GM18909 (cell line): ENCODE measurements at regions not wholly inside any gene's neighbourhood (a gene's known extent, or its start where the extent isn't known, plus 50 kb on each side); places are given as distances from the start of the nearest gene placed in this dataset.
"Not testable (repeated sequence)": the region's sequence is repeated elsewhere in the genome, so short reads cannot be mapped to it uniquely, and the experiment has no call there.

Experiments used
- ATAC-seq: cut with Tn5 transposase; IDR thresholded peaks from one replicate; pipeline ENCODE4 v1.9.1; 2021; ENCODE audit warnings: mild to moderate bottlenecking; ENCODE audit not compliant: unreplicated experiment, poor library complexity

DNA sequence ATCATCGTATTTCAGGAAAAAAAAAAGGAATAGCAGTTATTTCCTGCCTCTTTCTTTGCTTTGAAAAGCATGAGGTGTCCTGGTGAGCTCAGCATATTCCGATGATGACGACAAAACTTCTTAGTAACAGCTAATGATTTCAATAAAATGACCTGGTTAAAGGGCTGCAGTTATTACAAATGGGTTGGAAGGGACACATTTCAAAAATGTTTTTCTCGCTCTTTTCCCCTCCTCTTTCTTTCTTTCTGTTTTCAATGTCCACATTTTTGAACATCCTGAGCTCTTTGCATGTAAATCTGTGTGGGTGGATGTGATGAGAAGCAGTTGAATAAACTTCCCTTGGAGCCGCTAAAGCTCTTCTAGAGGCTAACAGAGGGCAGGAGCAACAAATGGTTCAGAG is 186.8 kb upstream of the SLC27A6 start:
- no peak for ATAC-seq

DNA sequence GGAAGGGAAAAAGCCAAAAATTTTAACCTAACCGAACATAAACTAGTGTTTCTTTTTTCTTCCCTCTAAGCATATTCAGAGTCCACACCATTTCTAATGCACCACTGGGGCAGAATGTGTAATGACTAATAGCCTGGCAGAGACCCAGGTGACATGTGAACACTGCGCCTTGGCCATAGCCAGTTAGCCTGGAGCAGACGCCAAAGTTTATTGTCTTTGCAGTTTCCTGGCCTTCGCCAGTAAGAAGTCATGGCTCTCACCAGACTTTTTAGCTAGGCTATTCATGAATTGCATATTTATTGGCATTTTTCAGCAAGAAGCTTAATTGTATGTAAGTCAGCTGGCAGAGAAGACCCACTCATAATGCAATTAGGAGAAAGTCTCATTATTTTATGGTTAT is 182.8 kb upstream of the SLC27A6 start:
- no peak for ATAC-seq

- no peak for ATAC-seq
These were observed 180.6 kb upstream of the SLC27A6 start for GRCh38 chr5:128784726-128785125.

DNA sequence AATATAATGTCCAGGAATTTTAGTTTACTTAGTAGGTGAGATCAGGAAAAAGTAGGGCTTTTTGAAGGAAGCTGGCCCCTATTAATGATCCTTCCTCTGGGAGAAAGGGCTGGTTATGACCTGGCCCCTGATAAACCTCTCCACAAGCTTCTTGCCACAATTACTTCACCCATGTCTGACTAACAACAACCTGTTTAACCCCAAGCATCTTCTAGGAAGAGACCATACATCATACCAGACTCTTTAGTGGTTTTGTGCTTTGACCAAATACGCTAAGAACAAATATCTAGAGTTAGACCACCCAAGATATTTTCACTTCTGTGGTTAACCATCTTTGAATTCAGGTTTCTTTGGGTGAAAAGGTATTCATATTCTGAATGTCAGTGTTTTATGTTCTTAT is 174.0 kb upstream of the SLC27A6 start:
- no peak for ATAC-seq

- no peak for ATAC-seq
These were observed 168.8 kb upstream of the SLC27A6 start for GRCh38 chr5:128796506-128796905.

- no peak for ATAC-seq
These were observed 166.4 kb upstream of the SLC27A6 start for GRCh38 chr5:128798871-128799270.

GRCh38 chr5:128799945-128800344 is 165.3 kb upstream of the SLC27A6 start:
- no peak for ATAC-seq

- no peak for ATAC-seq
These were observed 164.9 kb upstream of the SLC27A6 start for GRCh38 chr5:128800377-128800776.

- ATAC-seq: no peak
These were observed 151.8 kb upstream of the SLC27A6 start for GRCh38 chr5:128813317-128814070.

- ATAC-seq: no peak
These were observed 150.1 kb upstream of the SLC27A6 start for GRCh38 chr5:128815201-128815600.

GRCh38 chr5:128825826-128826225 is 139.5 kb upstream of the SLC27A6 start:
- no peak for ATAC-seq

DNA sequence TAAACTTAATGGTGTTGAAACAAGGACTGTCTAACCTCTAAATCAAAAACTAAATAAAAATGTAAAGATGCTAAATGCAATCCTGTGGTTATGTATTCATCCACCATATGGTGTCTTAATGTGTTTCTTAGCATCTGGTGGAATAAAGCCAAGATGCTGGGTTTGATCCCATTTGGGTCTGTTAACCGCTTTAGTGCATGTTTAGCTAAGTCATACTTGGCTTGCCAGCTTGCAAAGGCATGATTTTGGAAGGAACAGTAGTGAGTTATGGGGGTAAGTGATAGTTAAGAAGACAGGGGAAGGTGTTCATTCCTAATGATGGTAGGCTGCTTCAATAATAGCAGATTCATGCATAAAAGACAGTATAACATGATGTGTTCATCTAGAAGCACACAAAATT is 139.0 kb upstream of the SLC27A6 start:
- no peak for ATAC-seq

- no peak for ATAC-seq
These were observed 128.7 kb upstream of the SLC27A6 start for GRCh38 chr5:128836571-128836970.

DNA sequence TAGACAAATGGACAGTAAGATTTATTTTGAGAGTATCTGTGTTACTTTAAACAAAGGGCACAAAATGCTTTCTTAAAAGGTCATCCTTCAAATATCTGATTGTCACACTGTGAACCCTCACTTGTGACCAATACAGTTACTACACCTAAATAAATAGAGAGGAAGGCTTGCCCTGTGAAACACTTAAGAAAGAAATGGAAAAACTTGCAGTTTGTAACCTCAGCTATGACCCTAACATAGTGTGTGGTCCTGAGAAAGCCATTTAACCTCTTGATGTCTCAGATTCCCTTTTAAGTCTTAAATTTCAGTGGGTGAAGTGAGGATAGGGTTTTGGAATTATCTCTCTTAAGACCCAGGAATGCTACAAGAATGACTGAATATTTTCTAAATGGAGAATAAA is 126.7 kb upstream of the SLC27A6 start:
- no peak for ATAC-seq

GRCh38 chr5:128842241-128842640 is 123.0 kb upstream of the SLC27A6 start:
- ATAC-seq: no peak

GRCh38 chr5:128844354-128844923 is 120.8 kb upstream of the SLC27A6 start:
- ATAC-seq: no peak

- ATAC-seq: no peak
These were observed 115.2 kb upstream of the SLC27A6 start for GRCh38 chr5:128850049-128850448.

- no peak for ATAC-seq
These were observed 110.4 kb upstream of the SLC27A6 start for GRCh38 chr5:128854931-128855330.

- ATAC-seq: no peak
These were observed 108.1 kb upstream of the SLC27A6 start for GRCh38 chr5:128857076-128857677.

GRCh38 chr5:128858995-128859394 is 106.3 kb upstream of the SLC27A6 start:
- ATAC-seq: no peak

GRCh38 chr5:128861155-128861554 is 104.1 kb upstream of the SLC27A6 start:
- ATAC-seq: not testable (repeated sequence)

DNA sequence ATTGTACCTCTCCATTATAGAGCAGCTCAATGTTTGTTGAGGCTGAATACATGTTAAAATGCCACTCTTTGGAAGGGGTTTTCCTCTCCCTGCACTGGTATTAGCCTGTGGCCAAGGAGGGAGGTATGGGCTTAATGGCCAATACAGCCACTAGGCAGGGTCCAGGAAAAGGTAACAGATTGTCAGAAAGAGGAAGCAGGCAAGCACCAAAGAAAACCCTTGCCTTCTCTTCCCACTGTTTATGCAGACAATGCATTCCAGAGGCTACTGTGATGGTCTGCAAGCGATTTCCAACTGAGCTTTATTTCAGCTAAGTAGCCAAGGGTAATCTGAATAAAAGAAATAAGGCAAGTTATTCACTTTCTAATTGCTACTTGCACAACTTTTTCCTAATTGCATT is 95.3 kb upstream of the SLC27A6 start:
- ATAC-seq: no peak
